Myocyte (in vitro differentiated cells): ENCODE measurements at regions not wholly inside any gene's neighbourhood (a gene's known extent, or its start where the extent isn't known, plus 50 kb on each side); places are given as distances from the start of the nearest gene placed in this dataset.
"Not testable (repeated sequence)": the region's sequence is repeated elsewhere in the genome, so short reads cannot be mapped to it uniquely, and the experiment has no call there.

Experiments used
- DNase-seq: peaks from one replicate; pipeline ENCODE4 v3.0.0-alpha.2; 2012; ENCODE audit warnings: low read depth

DNA sequence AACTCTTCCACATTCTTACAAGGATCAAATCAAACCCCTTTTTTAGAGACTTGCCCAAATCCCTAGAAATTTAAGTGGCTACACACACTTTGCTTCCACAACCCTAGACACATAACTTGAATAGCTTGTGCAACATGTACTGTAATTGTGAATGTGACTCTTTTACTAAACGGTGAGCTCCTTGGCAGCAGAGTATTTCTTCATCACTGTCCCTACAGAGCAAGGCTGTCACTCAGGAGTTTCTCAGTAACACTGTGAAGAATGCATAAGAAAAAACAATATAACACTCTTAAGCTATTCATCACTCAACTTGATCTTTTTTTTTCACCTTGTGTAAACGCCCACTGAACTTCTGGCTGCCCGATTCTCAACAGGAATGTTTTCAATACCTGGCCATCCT lies 53.8 kb upstream of the ADAMTS18 start:
- DNase-seq: no peak

DNA sequence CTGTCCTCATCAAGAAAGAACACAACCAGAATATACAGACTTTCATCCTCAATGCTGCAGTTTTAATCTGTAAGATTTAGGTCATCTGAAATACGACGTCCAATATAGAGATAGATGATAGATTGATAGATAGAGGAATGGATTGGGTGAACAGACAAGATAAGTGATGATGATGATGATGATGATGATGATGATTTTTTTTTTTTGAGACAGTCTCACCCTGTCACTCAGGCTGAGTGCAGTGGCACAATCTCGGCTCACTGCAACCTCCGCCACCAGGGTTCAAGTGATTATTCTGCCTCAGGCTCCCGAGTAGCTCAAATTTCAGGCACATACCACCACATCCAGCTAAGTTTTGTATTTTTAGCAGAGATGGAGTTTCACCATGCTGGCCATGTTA lies 56.3 kb upstream of the ADAMTS18 start:
- no peak for DNase-seq

DNA sequence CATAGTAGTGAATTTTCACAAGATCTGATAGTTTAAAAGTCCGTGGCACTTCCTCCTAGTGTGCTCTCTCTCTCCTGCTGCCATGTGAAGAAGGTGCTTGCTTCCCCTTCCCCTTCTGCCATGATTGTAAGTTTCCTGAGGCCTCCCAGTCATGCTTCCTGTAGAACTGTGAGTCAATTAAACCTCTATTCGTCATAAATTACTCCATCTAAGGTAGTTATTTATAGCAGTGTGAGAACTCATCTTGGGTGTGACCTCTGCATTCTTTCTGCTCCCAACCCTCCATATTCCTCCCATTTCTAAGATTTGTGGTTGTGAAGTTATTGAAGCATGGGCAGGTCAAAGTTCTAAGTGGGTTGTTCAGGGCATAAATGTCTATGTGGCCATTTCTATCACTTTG lies 62.1 kb upstream of the ADAMTS18 start:
- DNase-seq: no peak

DNA sequence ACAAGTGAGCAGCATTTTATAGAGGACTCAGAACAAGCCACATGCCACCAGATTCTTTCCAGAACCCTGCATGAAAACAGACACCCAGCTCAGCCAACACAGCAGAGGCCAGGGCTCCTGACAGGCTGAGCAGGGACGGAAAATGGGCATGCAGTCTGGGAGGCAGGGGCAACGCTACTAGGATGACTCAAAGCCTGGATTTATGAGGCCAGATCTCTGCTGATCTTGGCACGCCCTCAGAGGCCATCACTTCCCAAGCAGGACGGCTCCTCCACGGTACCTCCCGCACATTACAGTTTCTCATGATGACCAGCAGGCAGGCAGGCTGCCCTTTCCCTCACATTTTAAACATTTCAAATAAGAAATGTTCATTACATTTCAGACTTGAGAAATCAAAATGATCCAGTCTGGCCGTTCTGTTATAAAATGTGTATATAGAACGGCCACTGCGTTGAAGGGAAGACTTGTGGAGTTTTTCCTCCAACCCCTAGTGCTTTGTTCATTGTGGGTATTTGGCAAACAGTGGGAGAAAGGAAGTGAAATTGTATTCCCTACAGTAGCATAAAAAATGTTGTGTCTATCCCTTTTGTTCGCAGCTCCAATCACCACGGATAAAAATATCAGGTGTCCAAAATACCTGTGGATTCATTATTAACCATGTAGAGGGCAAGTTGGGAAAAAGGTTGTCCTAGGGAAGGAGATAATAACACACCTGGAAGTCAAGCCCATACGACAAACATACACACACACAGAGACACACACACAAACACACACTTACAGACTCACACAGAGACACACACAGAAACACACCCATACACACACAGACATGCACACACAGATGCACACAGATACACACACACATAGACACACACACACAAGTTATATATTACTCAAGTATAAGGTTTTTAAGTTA lies 64.8 kb upstream of the ADAMTS18 start:
- peak; percentile 24 for DNase-seq

DNA sequence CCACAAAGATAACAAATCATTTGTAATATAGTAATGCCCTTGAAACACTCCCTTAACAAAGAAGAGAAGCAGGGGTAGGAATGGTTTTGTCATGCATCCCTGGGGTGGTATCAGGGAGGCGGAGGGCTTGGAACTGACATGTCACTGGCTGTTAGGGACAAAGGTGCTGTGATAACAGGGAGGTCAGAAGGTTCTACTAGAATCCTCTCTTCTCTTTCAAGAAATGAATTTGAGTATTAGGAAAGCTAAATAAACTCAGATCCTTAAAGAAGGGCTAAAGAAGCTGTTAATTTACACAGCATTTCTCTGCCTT lies 65.4 kb upstream of the ADAMTS18 start:
- DNase-seq: no peak

DNA sequence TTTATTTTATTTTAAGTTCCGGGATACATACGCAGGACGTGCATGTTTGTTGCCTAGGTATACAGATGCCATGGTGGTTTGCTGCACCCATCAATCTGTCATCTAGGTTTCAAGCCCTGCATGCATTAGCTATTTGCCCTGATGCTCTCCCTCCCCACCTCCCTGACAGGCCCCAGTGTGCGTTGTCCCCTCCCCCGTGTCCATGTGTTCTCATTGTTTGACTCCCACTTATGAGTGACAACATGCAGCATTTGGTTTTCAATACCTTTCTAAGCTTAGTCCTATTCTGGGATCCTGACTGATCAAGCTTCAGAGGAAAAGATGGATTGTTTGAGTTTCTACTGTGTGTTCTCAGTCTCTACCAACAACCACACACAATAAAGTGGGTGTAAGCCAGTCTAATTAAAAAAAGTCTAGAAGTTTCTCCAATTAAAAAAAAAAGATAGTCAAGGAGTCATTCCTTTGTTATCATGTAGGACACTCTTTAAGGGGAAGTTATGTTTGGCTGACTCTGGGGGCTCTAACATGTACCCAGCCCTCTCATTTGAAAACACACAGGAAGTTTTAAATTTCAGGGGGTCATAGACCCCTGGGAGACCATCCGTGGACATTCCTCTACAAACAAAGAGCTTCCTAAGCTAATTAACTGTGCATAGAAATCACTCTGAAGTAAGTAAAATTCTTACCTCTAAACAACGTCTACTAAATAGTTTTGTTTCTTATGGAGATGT lies 66.3 kb upstream of the ADAMTS18 start:
- no peak for DNase-seq

DNA sequence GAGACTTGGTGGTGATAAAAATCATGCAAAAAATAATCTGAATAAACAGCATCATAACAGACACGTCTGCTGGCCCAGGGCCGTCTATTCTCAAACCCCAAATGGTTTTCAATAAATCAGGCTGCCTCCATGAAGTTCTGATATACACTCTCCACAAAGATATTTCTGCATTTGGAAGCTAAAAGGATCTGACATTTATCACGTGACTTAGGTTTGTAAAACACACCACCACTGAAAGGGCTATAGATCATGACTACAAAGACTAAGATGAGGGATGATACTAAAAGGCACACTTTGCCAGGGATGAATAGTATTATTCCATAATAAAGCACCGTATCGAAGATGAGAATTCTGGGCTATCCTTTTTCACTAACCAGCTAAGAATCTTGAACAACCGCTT lies 67.6 kb upstream of the ADAMTS18 start:
- no peak for DNase-seq

DNA sequence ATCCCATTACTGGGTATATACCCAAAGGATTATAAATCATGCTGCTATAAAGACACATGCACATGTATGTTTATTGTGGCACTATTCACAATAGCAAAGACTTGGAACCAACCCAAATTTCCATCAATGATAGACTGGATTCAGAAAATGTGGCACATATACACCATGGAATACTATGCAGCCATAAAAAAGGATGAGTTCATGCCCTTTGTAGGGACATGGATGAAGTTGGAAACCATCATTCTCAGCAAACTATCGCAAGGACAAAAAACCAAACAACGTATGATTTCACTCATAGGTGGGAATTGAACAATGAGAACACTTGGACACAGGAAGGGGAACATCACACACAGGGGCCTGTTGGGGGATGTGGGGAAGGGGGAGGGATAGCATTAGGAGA lies 71.7 kb upstream of the ADAMTS18 start:
- DNase-seq: not testable (repeated sequence)

DNA sequence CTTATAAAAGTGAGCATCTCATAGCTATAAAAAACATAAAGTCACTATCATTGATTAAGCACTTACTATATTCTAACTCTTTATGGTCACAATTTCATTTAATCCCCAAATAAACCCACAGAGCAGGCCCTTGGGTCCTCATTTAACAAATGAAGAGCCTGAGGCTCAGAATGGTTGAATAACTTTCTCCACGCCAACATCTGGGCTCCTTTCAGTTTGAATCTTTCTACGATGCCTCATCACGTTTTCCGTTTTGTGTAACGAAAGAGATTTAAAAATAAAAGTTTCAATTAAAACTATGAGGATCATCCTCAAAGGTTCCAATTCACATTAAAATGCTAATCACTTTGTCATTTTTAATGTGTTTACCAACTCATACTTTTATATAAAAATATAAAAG lies 74.2 kb upstream of the ADAMTS18 start:
- DNase-seq: no peak

DNA sequence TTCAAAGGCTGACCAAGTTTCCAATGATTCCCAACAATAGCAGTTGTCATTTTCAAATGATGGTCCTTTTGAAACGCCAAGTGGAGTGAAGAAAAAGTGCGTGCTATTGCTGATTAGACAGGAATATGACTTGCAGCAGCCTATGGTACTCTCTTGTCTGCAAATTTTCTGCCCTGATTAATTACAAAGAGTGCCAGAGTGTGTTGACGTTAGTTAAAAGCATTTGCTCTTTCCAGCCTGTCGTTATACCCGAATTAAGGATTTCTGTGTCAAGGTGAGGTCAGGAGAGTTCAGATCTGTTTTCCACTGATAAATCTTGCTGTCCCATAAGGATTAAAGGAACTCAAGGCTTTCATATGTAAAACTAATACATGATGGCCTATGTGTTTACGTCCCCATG lies 75.0 kb upstream of the ADAMTS18 start:
- no peak for DNase-seq

DNA sequence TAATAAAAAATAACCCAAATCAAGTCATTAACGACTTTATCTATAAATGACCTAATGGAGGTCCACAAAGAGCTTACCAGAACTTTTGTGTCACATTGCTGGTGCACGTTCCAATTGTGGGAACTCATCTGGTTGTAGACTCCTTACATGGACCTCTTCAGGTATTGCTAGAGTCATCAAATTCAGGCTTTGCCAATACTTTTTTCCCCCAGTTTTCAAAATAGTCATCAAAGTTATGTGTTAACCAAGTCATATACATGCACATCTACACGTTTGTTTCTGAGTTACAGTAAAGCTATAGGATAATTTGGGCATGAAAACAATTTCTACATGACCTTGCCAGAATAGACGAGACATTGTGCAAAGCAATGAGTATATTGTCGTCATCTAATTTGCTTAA lies 76.2 kb upstream of the ADAMTS18 start:
- no peak for DNase-seq

DNA sequence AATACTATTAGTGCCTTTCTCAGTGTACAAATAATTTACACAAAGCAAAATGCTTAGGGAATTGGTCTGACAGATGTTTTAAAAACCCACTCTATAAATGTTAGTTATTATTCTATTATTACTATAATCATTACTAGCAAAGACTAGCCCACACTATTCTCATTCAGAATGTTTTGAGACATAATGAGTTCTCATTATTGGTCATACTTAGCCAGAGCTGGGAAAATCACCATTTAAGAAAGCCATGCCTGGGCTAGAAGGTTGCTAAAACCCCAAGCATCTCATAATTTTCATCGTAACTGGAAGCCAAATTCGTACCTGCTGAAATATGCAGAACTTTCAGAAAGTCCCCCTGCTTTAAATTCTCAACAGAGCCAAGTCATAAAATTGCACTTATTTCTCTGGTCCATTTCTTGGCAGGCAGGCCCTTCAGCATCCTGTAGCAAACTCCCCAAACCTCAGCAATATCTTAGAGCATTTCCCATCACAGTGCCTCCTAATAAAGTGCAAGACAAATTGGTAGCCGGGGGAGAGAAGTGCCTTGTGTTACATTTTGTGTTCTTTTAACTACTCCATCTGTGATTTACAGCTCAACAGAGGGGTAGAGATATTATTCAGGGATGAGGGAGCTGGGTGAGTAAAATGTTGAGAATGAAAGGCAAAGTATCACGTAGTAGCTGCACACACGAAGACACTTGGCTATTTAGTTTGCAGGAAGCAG lies 79.8 kb upstream of the ADAMTS18 start:
- DNase-seq: no peak

DNA sequence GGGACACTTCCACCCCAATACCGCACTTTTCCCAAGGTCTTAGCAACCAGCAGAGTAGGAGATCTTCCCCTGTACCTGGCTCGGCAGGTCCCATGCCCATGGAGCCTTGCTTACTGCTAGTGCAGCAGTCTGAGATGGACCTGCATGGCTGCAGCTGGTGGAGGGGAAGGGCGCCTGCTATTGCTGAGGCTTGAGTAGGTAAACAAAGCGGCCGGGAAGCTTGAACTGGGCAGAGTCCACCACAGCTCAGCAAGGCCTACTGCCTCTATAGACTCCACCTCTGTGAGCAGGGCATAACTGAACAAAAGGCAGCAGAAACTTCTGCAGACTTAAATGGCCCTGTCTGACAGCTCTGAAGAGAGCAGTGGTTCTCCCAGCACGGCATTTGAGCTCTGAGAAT lies 90.4 kb upstream of the ADAMTS18 start:
- DNase-seq: not testable (repeated sequence)

DNA sequence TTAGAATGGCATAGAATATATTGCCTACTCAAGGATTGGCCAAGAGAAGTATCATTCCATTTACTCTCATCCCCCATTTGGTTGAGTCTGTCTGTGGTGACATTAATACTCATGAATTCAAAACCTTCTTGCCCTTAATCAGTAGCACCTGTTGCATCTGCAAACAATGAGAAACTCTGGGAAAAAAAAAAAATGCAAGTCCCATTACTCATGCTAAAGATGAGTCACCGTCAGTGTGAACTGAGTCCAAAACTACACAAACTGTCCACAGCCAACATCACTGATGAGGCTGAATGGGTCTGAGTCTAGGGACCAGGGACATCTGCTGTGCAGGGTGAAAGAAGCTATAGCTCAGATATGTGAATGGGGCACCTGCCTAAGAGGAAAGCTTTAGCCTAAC lies 96.9 kb upstream of the ADAMTS18 start:
- peak; percentile 57 for DNase-seq

DNA sequence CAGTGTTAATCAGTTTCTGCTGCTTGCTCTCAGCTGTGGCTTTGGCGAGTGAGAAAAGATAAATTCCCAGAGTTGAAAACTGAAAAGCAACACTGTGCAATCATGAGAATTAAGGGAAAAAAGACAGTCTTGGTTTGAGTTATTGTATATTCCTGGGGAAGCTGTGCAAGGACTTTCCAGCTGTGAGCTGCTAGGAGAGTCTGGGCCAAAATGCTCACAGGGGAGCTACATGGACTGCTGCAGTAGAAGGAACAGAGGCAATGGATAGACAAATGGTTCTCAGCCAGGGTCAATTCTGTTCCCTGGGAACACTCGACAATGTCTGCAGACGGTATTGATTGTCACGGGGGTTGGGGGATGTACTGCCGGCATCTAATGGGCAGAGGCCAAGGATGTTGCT lies 102.0 kb upstream of the ADAMTS18 start:
- DNase-seq: no peak

DNA sequence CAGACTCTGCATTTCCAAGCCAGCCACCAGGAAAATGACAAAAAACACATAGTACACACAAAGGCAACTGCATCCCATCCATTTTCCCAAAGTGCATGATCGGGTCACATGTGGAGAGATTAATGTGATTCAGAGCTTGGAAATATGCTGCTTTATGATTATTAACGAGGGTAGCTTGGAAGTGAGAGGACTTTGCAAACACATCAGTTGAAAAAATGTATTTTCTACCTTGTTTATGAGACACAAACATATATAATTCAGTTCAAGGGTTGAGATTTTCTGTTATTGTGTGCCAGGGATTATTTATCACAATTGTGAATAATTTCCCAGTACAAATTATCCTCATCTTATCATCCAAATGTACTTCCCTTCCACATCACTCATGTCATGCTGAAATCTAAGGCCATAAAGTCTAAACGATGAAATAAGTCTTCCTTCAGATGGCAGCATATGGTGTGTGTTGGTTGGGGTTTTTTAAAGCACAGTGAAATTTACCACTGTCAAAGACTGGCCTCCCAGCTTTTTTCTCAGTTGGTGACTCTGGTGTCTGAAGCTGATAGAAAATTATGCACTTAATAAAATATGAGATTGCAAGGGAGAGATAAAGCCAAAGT lies 104.7 kb upstream of the ADAMTS18 start:
- DNase-seq: no peak

DNA sequence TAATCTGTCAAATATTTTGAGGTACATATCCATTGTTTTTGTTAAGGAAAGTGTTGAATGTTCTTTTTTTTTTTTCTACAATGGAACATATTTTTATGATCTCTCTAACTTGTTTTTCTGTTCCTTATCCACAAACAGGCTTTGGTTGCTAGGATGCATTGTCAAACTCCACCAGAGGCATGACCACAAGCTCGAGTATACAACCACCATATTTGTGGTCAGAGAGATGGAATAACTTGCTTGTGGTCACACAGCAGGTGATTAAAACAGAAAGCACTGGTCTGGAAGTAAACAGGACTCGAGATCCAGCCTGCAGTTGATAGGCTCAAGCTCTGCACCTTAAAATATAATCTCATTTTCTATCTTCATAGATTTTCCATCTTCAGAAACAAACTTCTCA lies 105.8 kb upstream of the ADAMTS18 start:
- DNase-seq: peak; percentile 90

DNA sequence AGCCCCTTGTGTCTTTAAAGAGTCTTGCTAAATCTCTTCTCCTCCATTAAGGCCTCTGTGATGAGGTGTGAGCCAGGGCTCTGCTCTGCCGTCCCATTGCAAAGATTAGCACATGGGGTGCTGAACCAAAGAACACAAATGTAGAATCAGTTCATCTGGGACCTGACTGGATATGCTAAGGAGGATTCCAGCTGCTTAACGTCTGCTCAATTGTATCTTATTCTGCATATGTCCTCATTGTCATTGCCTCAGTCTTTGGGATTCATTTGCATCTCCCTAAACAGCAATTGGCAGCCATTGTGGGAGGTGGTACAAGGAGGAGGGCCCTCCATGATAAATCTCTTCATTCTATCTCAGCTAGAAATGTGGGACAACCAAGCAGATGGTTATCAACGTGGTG lies 106.3 kb upstream of the ADAMTS18 start:
- no peak for DNase-seq

DNA sequence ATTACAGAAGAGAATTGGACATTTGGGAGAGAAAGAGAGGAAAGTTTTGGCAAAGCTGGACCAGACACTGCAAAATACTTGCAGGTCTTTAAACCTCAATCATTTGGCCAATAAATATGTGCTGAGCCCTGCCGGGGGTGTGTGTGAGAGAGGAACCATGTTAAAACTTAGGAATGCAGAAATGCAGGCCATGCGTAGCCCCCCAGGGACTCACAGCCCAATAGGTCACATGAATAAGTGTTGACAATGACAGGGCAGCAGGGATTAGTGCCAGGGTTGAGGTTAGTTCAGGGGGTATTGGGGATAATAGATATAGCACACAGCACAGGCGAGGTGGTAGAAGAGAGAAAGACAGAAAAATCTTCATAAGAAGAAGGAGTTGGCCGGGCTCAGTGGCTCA lies 113.3 kb upstream of the ADAMTS18 start:
- no peak for DNase-seq

DNA sequence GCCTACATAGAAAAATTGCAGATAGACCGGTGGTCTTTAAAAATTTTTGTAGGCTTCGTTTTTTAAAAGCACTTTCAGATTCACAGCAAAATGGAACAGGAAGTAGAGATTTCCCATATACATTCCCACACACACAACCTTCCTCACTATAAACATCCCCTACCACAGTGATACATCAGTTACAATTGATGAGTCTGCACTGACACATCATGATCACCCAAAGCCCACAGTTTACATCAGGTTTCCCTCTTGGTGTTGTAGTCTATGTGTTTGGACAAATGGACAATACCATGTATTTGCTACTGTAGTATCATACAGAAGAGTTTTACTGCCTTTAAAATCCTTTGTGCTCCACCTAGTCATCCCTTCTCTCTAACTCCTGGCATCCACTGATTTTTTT lies 113.9 kb upstream of the ADAMTS18 start:
- no peak for DNase-seq

DNA sequence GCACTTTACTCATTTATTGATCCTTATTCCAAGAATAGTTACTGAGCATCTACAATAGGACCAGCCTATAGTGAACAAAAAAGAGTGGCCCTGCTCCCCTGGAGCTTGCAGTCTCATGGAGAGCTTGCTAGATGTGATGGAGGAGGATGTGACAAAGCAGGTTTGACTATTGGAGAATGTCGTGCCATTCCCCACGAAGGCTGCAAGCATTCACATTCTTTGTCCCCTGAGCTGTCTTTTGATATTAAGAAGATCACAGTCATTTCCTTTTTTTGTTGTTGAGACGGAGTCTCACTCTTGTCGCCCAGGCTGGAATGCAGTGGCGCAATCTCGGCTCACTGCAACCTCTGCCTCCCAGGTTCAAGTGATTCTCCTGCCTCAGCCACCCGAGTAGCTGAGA lies 115.0 kb upstream of the ADAMTS18 start:
- DNase-seq: no peak

DNA sequence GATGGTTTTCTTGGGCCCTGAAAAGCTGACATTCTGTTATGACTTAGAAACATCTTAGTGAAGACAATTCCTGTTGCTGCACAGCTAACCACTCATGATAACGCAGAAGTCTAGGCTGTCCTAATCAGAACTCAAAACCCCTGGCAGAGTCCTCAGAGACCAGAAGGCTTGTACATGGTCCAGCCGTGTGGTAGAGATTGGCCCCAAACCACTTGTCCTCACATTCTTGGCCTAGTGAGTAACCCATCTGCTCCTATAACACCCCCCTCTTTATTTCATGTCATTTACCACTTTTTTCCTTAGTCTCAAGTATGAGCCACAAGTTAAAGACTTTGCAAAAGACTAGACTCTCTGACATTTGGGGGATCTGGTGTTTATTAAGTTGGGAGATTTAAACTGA lies 116.5 kb upstream of the ADAMTS18 start:
- DNase-seq: peak; percentile 34
